ENCODE measurements at regions not wholly inside any gene's neighbourhood (a gene's known extent, or its start where the extent isn't known, plus 50 kb on each side); places are given as distances from the start of the nearest gene placed in this dataset.

DNA sequence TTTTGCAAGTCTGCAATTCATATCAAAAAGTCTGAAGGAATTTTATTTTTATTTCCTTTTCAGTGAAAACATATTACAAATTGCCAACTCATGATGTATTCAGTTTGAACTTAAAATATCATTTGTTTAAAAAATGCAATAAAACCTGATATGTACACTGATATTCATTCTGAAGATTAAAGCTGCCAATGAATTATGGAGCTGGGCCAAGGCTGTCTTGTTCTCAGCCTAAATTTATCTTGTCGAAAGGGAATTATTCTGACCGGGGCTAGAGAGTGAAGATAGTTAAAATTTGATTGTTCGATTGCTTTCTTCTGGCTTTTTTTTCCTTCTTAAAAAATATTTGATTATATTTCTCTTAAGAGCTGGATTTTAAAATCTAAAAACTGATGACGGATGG is 54.0 kb upstream of the RBFOX1 start:
- no peak for TF ChIP-seq CTCF (IDR thresholded peaks at IDR 0.05; ENCODE audit: insufficient read depth, low read length, missing control alignments)
- no peak overlapping the region for H3K4me3 ChIP-seq (ENCODE audit: low read depth, low read length)
- CTCF ChIA-PET = interaction anchor here (0.7 kb wide), 1 partner anchor 286 kb away, joined by 3 read pairs; no protein-coding TSS in a partner anchor
- DNase-seq (ENCODE audit: low read depth, low spot score) = no peak
- POLR2A ChIA-PET = no interaction called here

DNA sequence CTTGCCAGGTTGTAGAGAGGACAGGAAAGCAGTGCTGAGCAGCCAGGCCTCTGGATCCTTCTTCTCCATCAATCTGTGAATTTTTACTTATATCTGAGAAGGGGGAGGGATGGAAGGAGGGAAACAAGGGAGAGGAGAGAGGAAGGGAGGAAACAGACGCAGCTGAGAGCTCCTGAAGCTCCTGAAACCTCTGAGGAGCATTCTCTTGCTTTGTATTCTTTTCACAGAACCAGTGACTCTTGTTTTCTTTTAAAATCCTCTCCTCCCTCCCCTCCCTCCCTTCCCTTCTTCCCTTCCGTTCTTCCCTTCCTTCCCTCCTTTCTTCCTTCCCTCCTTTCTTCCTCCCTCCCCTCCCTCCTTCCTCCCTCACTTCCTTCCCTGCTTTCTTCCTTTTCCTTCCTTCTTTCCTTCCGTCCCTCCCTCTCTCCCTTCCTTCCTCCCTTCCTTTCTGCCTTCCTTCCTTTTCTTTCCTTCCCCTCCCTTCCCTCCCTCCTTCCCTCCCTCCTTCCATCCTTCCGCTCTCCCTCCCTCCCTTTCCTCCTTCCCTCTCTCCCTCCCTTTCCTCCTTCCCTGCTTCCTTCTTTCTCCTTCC is 60.0 kb upstream of the RBFOX1 start:
- no peak overlapping the region for H3K4me3 ChIP-seq (ENCODE audit: low read depth, low read length)
- TF ChIP-seq CTCF (IDR thresholded peaks at IDR 0.05; ENCODE audit: insufficient read depth, low read length, missing control alignments) = no peak
- DNase-seq (ENCODE audit: low read depth, low spot score) = no peak
- CTCF ChIA-PET = no interaction called here
- POLR2A ChIA-PET = no interaction called here

DNA sequence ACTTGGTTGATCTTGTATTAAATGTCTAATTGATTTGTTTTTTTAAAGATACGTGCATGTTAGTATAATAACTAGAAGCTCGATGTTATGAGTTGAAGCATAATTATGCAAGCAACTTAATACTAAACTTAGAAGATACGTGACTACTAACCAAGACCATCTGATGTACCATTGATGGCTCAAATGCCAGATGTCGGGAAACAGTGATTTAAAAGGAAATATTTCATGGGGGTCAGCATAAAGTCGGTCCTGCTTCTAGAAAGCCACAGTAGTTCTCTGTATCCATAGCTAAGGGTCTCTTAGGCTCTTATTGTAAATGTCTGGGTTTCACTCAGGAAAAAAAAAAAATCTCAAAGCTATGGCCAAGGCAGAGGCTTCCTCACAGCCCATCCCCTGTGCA is 61.2 kb upstream of the RBFOX1 start:
- no peak for TF ChIP-seq CTCF (IDR thresholded peaks at IDR 0.05; ENCODE audit: insufficient read depth, low read length, missing control alignments)
- H3K4me3 ChIP-seq (ENCODE audit: low read depth, low read length) = no peak overlapping the region
- ChIA-PET CTCF (no interaction called here), POLR2A (no interaction called here)
- DNase-seq (ENCODE audit: low read depth, low spot score) = no peak

- POLR2A ChIA-PET = no interaction called here
- CTCF ChIA-PET = no interaction called here
- DNase-seq (ENCODE audit: low read depth, low spot score) = no peak
- H3K4me3 ChIP-seq (ENCODE audit: low read depth, low read length) = no peak overlapping the region
- no peak for TF ChIP-seq CTCF (IDR thresholded peaks at IDR 0.05; ENCODE audit: insufficient read depth, low read length, missing control alignments)
Measured at GRCh38 chr16:7270823-7271222, 61.8 kb upstream of the RBFOX1 start.

- H3K4me3 ChIP-seq (ENCODE audit: low read depth, low read length) = no peak overlapping the region
- ChIA-PET CTCF (no interaction called here), POLR2A (no interaction called here)
- DNase-seq (ENCODE audit: low read depth, low spot score) = no peak
- TF ChIP-seq CTCF (IDR thresholded peaks at IDR 0.05; ENCODE audit: insufficient read depth, low read length, missing control alignments) = no peak
Measured at GRCh38 chr16:7270006-7270405, 62.6 kb upstream of the RBFOX1 start.

GRCh38 chr16:7268182-7268581 is 64.5 kb upstream of the RBFOX1 start:
- CTCF ChIA-PET = no interaction called here
- POLR2A ChIA-PET = no interaction called here
- no peak for TF ChIP-seq CTCF (IDR thresholded peaks at IDR 0.05; ENCODE audit: insufficient read depth, low read length, missing control alignments)
- H3K4me3 ChIP-seq (ENCODE audit: low read depth, low read length) = no peak overlapping the region
- DNase-seq (ENCODE audit: low read depth, low spot score) = no peak

All from AG04449 (cell line).